C4-2B (cell line): ENCODE measurements at regions not wholly inside any gene's neighbourhood (a gene's known extent, or its start where the extent isn't known, plus 50 kb on each side); places are given as distances from the start of the nearest gene placed in this dataset.

ENCODE experiments used
- CTCF ChIP-seq: fragments of 450-650 bp; conservative IDR thresholded peaks from 2 replicates; pipeline ENCODE4 v1.5.1; 2017; ENCODE audit warnings: mild to moderate bottlenecking
- ZFX ChIP-seq: fragments of 450-650 bp; IDR thresholded peaks from 2 replicates; pipeline ENCODE4 v1.6.1; 2017

GRCh38 chr12:89923091-89923490 lies 214.5 kb upstream of the ATP2B1 start:
- TF ChIP-seq CTCF, result no peak
- no peak for TF ChIP-seq ZFX
